ENCODE measurements at regions not wholly inside any gene's neighbourhood (a gene's known extent, or its start where the extent isn't known, plus 50 kb on each side); places are given as distances from the start of the nearest gene placed in this dataset.

DNA sequence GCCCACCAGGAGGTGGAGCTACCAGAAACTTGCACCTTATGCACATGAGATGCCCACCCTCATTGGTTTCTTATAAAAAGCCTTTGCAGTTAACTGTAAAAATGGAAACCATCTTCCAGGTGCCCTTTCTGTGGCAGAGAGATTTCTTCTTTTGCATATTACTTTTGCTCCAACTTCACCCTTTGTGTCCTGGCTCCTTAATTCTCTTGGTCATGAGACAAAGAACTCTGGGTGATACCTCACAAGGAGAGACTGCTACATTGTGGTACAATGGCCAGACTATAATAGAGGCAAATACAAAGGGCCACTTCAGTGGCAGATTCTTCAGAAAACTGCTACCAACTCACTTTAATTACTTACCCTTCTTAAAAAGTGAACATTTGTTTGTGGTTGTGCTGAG lies 76.4 kb upstream of the PTER start:
- TF ChIP-seq, protein P1, sequence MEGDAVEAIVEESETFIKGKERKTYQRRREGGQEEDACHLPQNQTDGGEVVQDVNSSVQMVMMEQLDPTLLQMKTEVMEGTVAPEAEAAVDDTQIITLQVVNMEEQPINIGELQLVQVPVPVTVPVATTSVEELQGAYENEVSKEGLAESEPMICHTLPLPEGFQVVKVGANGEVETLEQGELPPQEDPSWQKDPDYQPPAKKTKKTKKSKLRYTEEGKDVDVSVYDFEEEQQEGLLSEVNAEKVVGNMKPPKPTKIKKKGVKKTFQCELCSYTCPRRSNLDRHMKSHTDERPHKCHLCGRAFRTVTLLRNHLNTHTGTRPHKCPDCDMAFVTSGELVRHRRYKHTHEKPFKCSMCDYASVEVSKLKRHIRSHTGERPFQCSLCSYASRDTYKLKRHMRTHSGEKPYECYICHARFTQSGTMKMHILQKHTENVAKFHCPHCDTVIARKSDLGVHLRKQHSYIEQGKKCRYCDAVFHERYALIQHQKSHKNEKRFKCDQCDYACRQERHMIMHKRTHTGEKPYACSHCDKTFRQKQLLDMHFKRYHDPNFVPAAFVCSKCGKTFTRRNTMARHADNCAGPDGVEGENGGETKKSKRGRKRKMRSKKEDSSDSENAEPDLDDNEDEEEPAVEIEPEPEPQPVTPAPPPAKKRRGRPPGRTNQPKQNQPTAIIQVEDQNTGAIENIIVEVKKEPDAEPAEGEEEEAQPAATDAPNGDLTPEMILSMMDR (IDR thresholded peaks at IDR 0.05): no peak
- no peak for TF ChIP-seq POLR2A (IDR thresholded peaks at IDR 0.05)
